ENCODE measurements at regions not wholly inside any gene's neighbourhood (a gene's known extent, or its start where the extent isn't known, plus 50 kb on each side); places are given as distances from the start of the nearest gene placed in this dataset.

DNA sequence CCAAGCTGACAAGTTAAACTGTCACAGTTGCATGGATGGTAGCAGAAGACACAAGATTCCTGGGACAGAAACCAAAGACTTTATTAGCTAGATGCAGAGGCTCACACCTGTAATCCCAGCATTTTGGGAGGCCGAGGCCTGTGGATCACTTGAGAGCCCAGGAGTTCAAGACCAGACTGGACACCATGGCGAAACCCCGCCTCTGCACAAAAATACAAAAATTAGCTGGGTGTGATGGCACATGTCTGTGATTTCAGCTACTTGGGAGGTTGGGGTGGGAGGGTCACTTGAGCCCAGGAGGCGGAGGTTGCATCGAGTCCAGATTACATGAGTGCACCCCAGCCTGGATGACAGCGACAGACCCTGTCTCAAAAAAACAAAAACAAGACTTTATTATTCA lies 346.6 kb downstream of the IRS2 start:
- TF ChIP-seq POLR2AphosphoS5 (IDR thresholded peaks at IDR 0.05; ENCODE audit: low read depth, low read length) (no peak), SIN3A (IDR thresholded peaks at IDR 0.05; ENCODE audit: borderline replicate concordance, insufficient read depth, low read length) (no peak), TAF1 (IDR thresholded peaks at IDR 0.05; ENCODE audit: borderline replicate concordance, insufficient read depth, low read length) (no peak), REST (IDR thresholded peaks at IDR 0.05; ENCODE audit: insufficient read depth in 1 of 2, low read depth in 2 of 2, low read length in 2 of 2) (no peak), FOXP2 (optimal IDR thresholded peaks at IDR 0.05; ENCODE audit: borderline replicate concordance, extremely low read depth, extremely low read length, insufficient read depth) (no peak)
